ENCODE measurements at regions not wholly inside any gene's neighbourhood (a gene's known extent, or its start where the extent isn't known, plus 50 kb on each side); places are given as distances from the start of the nearest gene placed in this dataset.

GRCh38 chr15:38652998-38653397 is 88.4 kb upstream of the RASGRP1 start:
- no peak overlapping the region for H3K4me3 Mint-ChIP-seq (ENCODE audit: low read depth)
- DNase-seq (ENCODE audit: low spot score, unreplicated experiment): no peak
- H3K27me3 Mint-ChIP-seq: peaks cover 36% of the 10 kb centered on the region
- H3K36me3 Mint-ChIP-seq (ENCODE audit: insufficient read depth): no peaks in the 10 kb centered on the region
- no peaks in the 10 kb centered on the region for H3K9me3 Mint-ChIP-seq (ENCODE audit: low read depth)
- TF ChIP-seq CTCF (IDR thresholded peaks at IDR 0.05; ENCODE audit: unreplicated experiment): no peak
- no peaks in the 10 kb centered on the region for H3K4me1 Mint-ChIP-seq (ENCODE audit: low read depth)
- H3K27ac Mint-ChIP-seq: no peak overlapping the region

GRCh38 chr15:38658431-38658830 is 93.8 kb upstream of the RASGRP1 start:
- H3K4me3 Mint-ChIP-seq (ENCODE audit: low read depth): no peak overlapping the region
- H3K9me3 Mint-ChIP-seq (ENCODE audit: low read depth): no peaks in the 10 kb centered on the region
- no peak for TF ChIP-seq CTCF (IDR thresholded peaks at IDR 0.05; ENCODE audit: unreplicated experiment)
- peaks cover 23% of the 10 kb centered on the region for H3K27me3 Mint-ChIP-seq
- no peaks in the 10 kb centered on the region for H3K4me1 Mint-ChIP-seq (ENCODE audit: low read depth)
- DNase-seq (ENCODE audit: low spot score, unreplicated experiment): no peak
- no peak overlapping the region for H3K27ac Mint-ChIP-seq
- H3K36me3 Mint-ChIP-seq (ENCODE audit: insufficient read depth): no peaks in the 10 kb centered on the region

GRCh38 chr15:38660738-38661137 is 96.1 kb upstream of the RASGRP1 start:
- no peaks in the 10 kb centered on the region for H3K4me1 Mint-ChIP-seq (ENCODE audit: low read depth)
- peaks cover 32% of the 10 kb centered on the region for H3K27me3 Mint-ChIP-seq
- no peak for TF ChIP-seq CTCF (IDR thresholded peaks at IDR 0.05; ENCODE audit: unreplicated experiment)
- H3K27ac Mint-ChIP-seq: no peak overlapping the region
- no peak overlapping the region for H3K4me3 Mint-ChIP-seq (ENCODE audit: low read depth)
- no peak for DNase-seq (ENCODE audit: low spot score, unreplicated experiment)
- no peaks in the 10 kb centered on the region for H3K9me3 Mint-ChIP-seq (ENCODE audit: low read depth)
- no peaks in the 10 kb centered on the region for H3K36me3 Mint-ChIP-seq (ENCODE audit: insufficient read depth)

- H3K4me1 Mint-ChIP-seq (ENCODE audit: low read depth): no peaks in the 10 kb centered on the region
- no peak for DNase-seq (ENCODE audit: low spot score, unreplicated experiment)
- no peak overlapping the region for H3K4me3 Mint-ChIP-seq (ENCODE audit: low read depth)
- no peaks in the 10 kb centered on the region for H3K36me3 Mint-ChIP-seq (ENCODE audit: insufficient read depth)
- peaks cover 44% of the 10 kb centered on the region for H3K27me3 Mint-ChIP-seq
- H3K9me3 Mint-ChIP-seq (ENCODE audit: low read depth): no peaks in the 10 kb centered on the region
- TF ChIP-seq CTCF (IDR thresholded peaks at IDR 0.05; ENCODE audit: unreplicated experiment): no peak
- H3K27ac Mint-ChIP-seq: no peak overlapping the region
These were observed 97.6 kb upstream of the RASGRP1 start for GRCh38 chr15:38662033-38662802.

GRCh38 chr15:38662805-38663204 is 98.2 kb upstream of the RASGRP1 start:
- H3K9me3 Mint-ChIP-seq (ENCODE audit: low read depth): no peaks in the 10 kb centered on the region
- no peak for TF ChIP-seq CTCF (IDR thresholded peaks at IDR 0.05; ENCODE audit: unreplicated experiment)
- no peaks in the 10 kb centered on the region for H3K36me3 Mint-ChIP-seq (ENCODE audit: insufficient read depth)
- no peak for DNase-seq (ENCODE audit: low spot score, unreplicated experiment)
- no peaks in the 10 kb centered on the region for H3K4me1 Mint-ChIP-seq (ENCODE audit: low read depth)
- peaks cover 50% of the 10 kb centered on the region for H3K27me3 Mint-ChIP-seq
- no peak overlapping the region for H3K4me3 Mint-ChIP-seq (ENCODE audit: low read depth)
- H3K27ac Mint-ChIP-seq: no peak overlapping the region

All from progenitor cell of endocrine pancreas (in vitro differentiated cells).